ENCODE measurements at regions not wholly inside any gene's neighbourhood (a gene's known extent, or its start where the extent isn't known, plus 50 kb on each side); places are given as distances from the start of the nearest gene placed in this dataset.

GRCh38 chr4:43244688-43245382 lies 352.3 kb downstream of the GRXCR1 start:
- DNase-seq = no peak

- DNase-seq = no peak
Measured at GRCh38 chr4:43251841-43252240, 359.3 kb downstream of the GRXCR1 start.

GRCh38 chr4:43253541-43253940 lies 361.0 kb downstream of the GRXCR1 start:
- DNase-seq = no peak

- DNase-seq = no peak
Measured at GRCh38 chr4:43264730-43265129, 372.2 kb downstream of the GRXCR1 start.

- DNase-seq = no peak
Measured at GRCh38 chr4:43271946-43272345, 379.4 kb downstream of the GRXCR1 start.

- DNase-seq = no peak
Measured at GRCh38 chr4:43274376-43274775, 381.9 kb downstream of the GRXCR1 start.

- no peak for DNase-seq
Measured at GRCh38 chr4:43275779-43276178, 383.3 kb downstream of the GRXCR1 start.

- no peak for DNase-seq
Measured at GRCh38 chr4:43276321-43276720, 383.8 kb downstream of the GRXCR1 start.

GRCh38 chr4:43277003-43277402 lies 384.5 kb downstream of the GRXCR1 start:
- no peak for DNase-seq

- no peak for DNase-seq
Measured at GRCh38 chr4:43282534-43282933, 390.0 kb downstream of the GRXCR1 start.

- no peak for DNase-seq
Measured at GRCh38 chr4:43286137-43286536, 393.6 kb downstream of the GRXCR1 start.

GRCh38 chr4:43296946-43297528 lies 404.5 kb downstream of the GRXCR1 start:
- no peak for DNase-seq

- DNase-seq = no peak
Measured at GRCh38 chr4:43316813-43317212, 424.3 kb downstream of the GRXCR1 start.

GRCh38 chr4:43325220-43325967 lies 432.9 kb downstream of the GRXCR1 start:
- DNase-seq = no peak

- DNase-seq = no peak
Measured at GRCh38 chr4:43330288-43330687, 437.8 kb downstream of the GRXCR1 start.

- no peak for DNase-seq
Measured at GRCh38 chr4:43331226-43332051, 438.9 kb downstream of the GRXCR1 start.

- DNase-seq = no peak
Measured at GRCh38 chr4:43332052-43332425, 439.5 kb downstream of the GRXCR1 start.

GRCh38 chr4:43337707-43338106 lies 445.2 kb downstream of the GRXCR1 start:
- DNase-seq = no peak

GRCh38 chr4:43339435-43339834 lies 446.9 kb downstream of the GRXCR1 start:
- DNase-seq = no peak

GRCh38 chr4:43341741-43342140 lies 449.2 kb downstream of the GRXCR1 start:
- no peak for DNase-seq

GRCh38 chr4:43343298-43343697 lies 450.8 kb downstream of the GRXCR1 start:
- DNase-seq = no peak

GRCh38 chr4:43345323-43345925 lies 452.9 kb downstream of the GRXCR1 start:
- no peak for DNase-seq

- DNase-seq = no peak
Measured at GRCh38 chr4:43348591-43348990, 456.1 kb downstream of the GRXCR1 start.
